Colonic mucosa (tissue), 4 donors: ENCODE measurements at regions not wholly inside any gene's neighbourhood (a gene's known extent, or its start where the extent isn't known, plus 50 kb on each side); places are given as distances from the start of the nearest gene placed in this dataset.

Source experiments
- DNase-seq: peaks from one replicate; pipeline ENCODE4 v3.0.0-alpha.2; 2020
- H3K27ac ChIP-seq: fragments of 200-600 bp; one replicate; pipeline ENCODE4 v1.8.0; 2021
- H3K27me3 ChIP-seq: fragments of 200-600 bp; one replicate; pipeline ENCODE4 v1.8.0; 2021
- H3K36me3 ChIP-seq: fragments of 200-600 bp; one replicate; pipeline ENCODE4 v1.8.0; 2021
- H3K4me1 ChIP-seq: fragments of 200-600 bp; one replicate; pipeline ENCODE4 v1.8.0; 2021; ENCODE audit warnings: mild to moderate bottlenecking
- H3K4me3 ChIP-seq: fragments of 200-600 bp; one replicate; pipeline ENCODE4 v1.8.0; 2021
- H3K9ac ChIP-seq, 2 donors: one replicate each; pipeline ENCODE4 v1.7.0; 2013; ENCODE audit warnings: control low read depth in 2 of 2, low read depth in 2 of 2, low read length in 2 of 2
- H3K9me3 ChIP-seq: fragments of 200-600 bp; one replicate; pipeline ENCODE4 v1.8.0; 2021
- CTCF ChIP-seq: fragments of 200-600 bp; IDR thresholded peaks from one replicate; pipeline ENCODE4 v1.8.0; 2022; ENCODE audit warnings: antibody characterized with exemption, mild to moderate bottlenecking
- intact Hi-C: fragments of 100-400 bp; cut with DNase I; formaldehyde crosslinking; loops from one replicate; pipeline ENCODE4 v1.14.1; 2022
- donor health status: healthy.
- donor health status: DM: no; HTN: no; CAD: no.
- donor health status: DM: no; HTN: no; CAD: no.

DNA sequence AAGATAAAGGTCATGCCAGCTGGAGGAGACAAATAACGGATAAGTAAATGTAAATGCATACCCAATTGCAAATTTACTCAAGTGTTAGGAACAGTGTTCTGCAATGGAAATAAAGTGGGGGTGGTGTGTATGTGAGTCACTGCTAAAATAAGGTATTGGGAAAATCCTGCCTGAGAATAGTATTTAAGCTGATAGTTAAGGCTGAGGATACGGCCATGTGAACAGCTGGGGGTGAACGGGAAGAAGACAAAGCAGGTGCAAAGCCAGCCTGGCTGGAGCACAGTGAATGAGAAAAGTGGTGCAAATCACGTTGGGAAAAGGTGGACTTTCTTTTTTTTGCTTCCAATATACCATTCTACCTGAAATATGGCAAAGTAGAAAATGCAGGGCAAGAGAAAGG is 242.4 kb upstream of the SLC10A2 start:
- no peaks in the 10 kb centered on the region for H3K27me3 ChIP-seq
- no peaks in the 10 kb centered on the region for H3K4me1 ChIP-seq
- DNase-seq: no peak
- no peaks in the 10 kb centered on the region for H3K36me3 ChIP-seq
- no peak overlapping the region for H3K9ac ChIP-seq
- no peaks in the 10 kb centered on the region for H3K9me3 ChIP-seq
- intact Hi-C loops: no loop called here
- no peak overlapping the region for H3K27ac ChIP-seq
- TF ChIP-seq CTCF: no peak
- no peak overlapping the region for H3K4me3 ChIP-seq

GRCh38 chr13:103306163-103306562 is 239.9 kb upstream of the SLC10A2 start:
- H3K27me3 ChIP-seq: no peaks in the 10 kb centered on the region
- intact Hi-C loops: no loop called here
- no peaks in the 10 kb centered on the region for H3K36me3 ChIP-seq
- no peak for DNase-seq
- no peak overlapping the region for H3K4me3 ChIP-seq
- H3K4me1 ChIP-seq: no peaks in the 10 kb centered on the region
- H3K9ac ChIP-seq: no peak overlapping the region
- H3K9me3 ChIP-seq: no peaks in the 10 kb centered on the region
- no peak for TF ChIP-seq CTCF
- no peak overlapping the region for H3K27ac ChIP-seq

GRCh38 chr13:103303078-103303651 is 236.9 kb upstream of the SLC10A2 start:
- Histone ChIP-seq H3K27ac (no peak overlapping the region), H3K4me3 (no peak overlapping the region), H3K9me3 (no peaks in the 10 kb centered on the region), H3K27me3 (no peaks in the 10 kb centered on the region), H3K9ac (no peak overlapping the region), H3K36me3 (no peaks in the 10 kb centered on the region), H3K4me1 (no peaks in the 10 kb centered on the region)
- no peak for DNase-seq
- intact Hi-C loops: no loop called here
- no peak for TF ChIP-seq CTCF

DNA sequence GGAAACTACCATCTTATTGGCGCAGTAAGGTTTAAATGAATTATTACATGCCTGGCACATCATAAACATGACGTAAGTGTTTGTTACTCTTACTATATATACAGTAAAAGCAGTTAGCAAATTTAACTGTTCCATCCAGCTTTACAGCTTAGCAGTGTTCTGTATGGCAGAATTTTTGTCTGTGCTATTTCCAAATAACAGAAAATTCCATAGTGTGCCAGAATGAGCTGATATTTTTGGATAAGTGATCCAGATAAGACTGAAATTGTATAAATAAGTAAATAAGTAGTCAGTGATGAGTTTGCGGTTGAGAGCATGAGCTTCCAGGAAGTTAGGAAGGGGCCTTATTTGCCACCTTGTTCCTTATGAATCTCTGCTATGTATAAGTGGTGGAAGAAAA is 236.5 kb upstream of the SLC10A2 start:
- Histone ChIP-seq H3K9me3 (no peaks in the 10 kb centered on the region), H3K4me1 (no peaks in the 10 kb centered on the region), H3K9ac (no peak overlapping the region), H3K4me3 (no peak overlapping the region), H3K36me3 (no peaks in the 10 kb centered on the region), H3K27ac (no peak overlapping the region), H3K27me3 (no peaks in the 10 kb centered on the region)
- intact Hi-C loops: no loop called here
- TF ChIP-seq CTCF: no peak
- no peak for DNase-seq

- DNase-seq: peak; percentile 56
- no peak overlapping the region for H3K4me3 ChIP-seq
- H3K4me1 ChIP-seq: no peaks in the 10 kb centered on the region
- H3K36me3 ChIP-seq: no peaks in the 10 kb centered on the region
- intact Hi-C loops: no loop called here
- no peaks in the 10 kb centered on the region for H3K9me3 ChIP-seq
- no peaks in the 10 kb centered on the region for H3K27me3 ChIP-seq
- H3K9ac ChIP-seq: no peak overlapping the region
- no peak for TF ChIP-seq CTCF
- no peak overlapping the region for H3K27ac ChIP-seq
These were observed 232.9 kb upstream of the SLC10A2 start for GRCh38 chr13:103299079-103299478.
